RWPE2 (cell line): ENCODE measurements at regions not wholly inside any gene's neighbourhood (a gene's known extent, or its start where the extent isn't known, plus 50 kb on each side); places are given as distances from the start of the nearest gene placed in this dataset.

Source experiments
- ATAC-seq: fragments of 200-7000 bp; cut with Tn5 transposase; 3 replicates; pipeline ENCODE4 v1.9.1; 2021; ENCODE audit warnings: low read depth
- DNase-seq: peaks from one replicate; pipeline ENCODE4 v3.0.0-alpha.2; 2020; ENCODE audit warnings: low spot score
- H3K27ac ChIP-seq: fragments of 450-650 bp; 2 replicates; pipeline ENCODE4 v1.5.1; 2017; ENCODE audit warnings: mild to moderate bottlenecking; ENCODE audit not compliant: poor library complexity, severe bottlenecking
- H3K27me3 ChIP-seq: fragments of 250-450 bp; sonication (Bioruptor Pico); 2 replicates; pipeline ENCODE4 v1.5.1; 2021; ENCODE audit warnings: mild to moderate bottlenecking, moderate library complexity; ENCODE audit not compliant: insufficient read depth, poor library complexity, severe bottlenecking
- H3K36me3 ChIP-seq: fragments of 250-450 bp; sonication (Bioruptor Pico); 2 replicates; pipeline ENCODE4 v1.5.1; 2020; ENCODE audit warnings: low read depth, mild to moderate bottlenecking, moderate library complexity
- H3K4me1 ChIP-seq: fragments of 250-450 bp; sonication (Bioruptor Pico); 2 replicates; pipeline ENCODE4 v1.5.1; 2021; ENCODE audit warnings: mild to moderate bottlenecking, moderate library complexity; ENCODE audit not compliant: insufficient read depth, poor library complexity, severe bottlenecking
- H3K4me3 ChIP-seq: fragments of 250-450 bp; sonication (Bioruptor Pico); 2 replicates; pipeline ENCODE4 v1.5.1; 2021; ENCODE audit warnings: mild to moderate bottlenecking, moderate library complexity; ENCODE audit not compliant: severe bottlenecking
- H3K9me3 ChIP-seq: fragments of 250-450 bp; sonication (Bioruptor Pico); 2 replicates; pipeline ENCODE4 v1.5.1; 2021; ENCODE audit warnings: mild to moderate bottlenecking, moderate library complexity; ENCODE audit not compliant: severe bottlenecking
- TF ChIP-seq, protein P1 (sequence below): fragments of 450-650 bp; IDR thresholded peaks from one replicate; pipeline ENCODE4 v1.5.1; 2017; ENCODE audit warnings: mild to moderate bottlenecking, moderate library complexity; ENCODE audit not compliant: poor library complexity, severe bottlenecking

DNA sequence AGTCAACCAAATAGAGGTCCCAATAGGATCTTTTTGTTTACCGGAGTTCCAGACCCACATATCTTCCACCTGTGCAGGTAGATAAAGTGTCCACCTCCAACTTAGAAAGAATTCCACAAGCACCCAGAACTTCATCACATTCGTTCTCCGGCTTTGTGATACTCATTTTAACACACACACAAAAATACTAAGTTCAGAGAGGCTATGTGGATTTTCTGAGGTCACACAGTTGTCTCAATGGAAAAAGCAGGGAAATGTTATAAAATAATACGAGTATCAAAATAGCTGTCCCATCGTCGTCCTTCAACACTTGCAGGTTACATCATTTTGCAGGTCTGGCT is 137.5 kb downstream of the TMCO5A start:
- Histone ChIP-seq H3K4me1 (peaks cover 39% of the 10 kb centered on the region), H3K27me3 (no peaks in the 10 kb centered on the region), H3K9me3 (no peaks in the 10 kb centered on the region), H3K4me3 (no peak overlapping the region), H3K36me3 (no peaks in the 10 kb centered on the region), H3K27ac (peak overlapping the region; percentile 75)
- no peak for DNase-seq
- TF ChIP-seq, protein P1, sequence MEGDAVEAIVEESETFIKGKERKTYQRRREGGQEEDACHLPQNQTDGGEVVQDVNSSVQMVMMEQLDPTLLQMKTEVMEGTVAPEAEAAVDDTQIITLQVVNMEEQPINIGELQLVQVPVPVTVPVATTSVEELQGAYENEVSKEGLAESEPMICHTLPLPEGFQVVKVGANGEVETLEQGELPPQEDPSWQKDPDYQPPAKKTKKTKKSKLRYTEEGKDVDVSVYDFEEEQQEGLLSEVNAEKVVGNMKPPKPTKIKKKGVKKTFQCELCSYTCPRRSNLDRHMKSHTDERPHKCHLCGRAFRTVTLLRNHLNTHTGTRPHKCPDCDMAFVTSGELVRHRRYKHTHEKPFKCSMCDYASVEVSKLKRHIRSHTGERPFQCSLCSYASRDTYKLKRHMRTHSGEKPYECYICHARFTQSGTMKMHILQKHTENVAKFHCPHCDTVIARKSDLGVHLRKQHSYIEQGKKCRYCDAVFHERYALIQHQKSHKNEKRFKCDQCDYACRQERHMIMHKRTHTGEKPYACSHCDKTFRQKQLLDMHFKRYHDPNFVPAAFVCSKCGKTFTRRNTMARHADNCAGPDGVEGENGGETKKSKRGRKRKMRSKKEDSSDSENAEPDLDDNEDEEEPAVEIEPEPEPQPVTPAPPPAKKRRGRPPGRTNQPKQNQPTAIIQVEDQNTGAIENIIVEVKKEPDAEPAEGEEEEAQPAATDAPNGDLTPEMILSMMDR: no peak
- ATAC-seq: no peak

DNA sequence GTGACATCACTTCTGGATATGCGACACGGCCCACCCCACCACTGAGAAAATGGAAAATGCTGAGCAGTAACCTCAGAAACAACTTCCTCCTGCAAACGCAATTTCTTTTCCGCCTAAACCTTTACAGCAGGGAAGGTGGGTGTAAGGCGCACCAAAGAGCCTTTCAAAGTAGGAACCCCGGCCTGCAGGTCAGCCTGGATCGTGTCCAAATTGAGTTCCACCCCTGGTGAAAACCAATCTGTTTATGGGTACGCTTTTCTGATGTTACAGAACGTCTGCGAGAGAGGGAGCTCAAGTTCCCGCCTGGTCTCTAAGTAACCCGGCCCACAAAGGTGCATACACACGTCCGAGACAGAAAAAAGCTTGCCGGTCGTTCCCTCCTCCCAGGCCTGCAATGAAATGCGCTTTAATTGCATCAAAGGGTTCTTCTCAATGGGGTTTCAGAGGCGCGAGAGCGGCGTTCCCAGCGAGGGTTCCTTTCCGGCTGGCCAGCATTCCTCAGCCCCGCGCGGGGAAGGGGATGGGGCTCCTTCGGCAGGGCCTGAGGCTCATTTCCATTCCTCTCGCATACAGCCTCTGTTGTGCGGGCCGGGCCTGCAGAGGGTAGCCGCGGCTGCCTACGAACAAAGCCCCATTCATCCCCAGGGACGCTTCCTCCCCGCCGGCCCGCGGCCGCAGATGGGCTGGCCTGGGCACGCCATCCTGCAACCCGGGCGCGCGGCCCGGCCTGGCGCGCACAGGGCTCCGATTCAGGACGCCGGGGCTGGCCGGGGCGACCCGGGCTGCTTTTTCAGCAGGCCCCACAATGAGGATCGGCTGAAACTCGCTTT is 138.1 kb downstream of the TMCO5A start:
- DNase-seq: peak; percentile 83
- ATAC-seq: peak; percentile 75
- TF ChIP-seq, protein P1: peak; percentile 71
- peaks cover 39% of the 10 kb centered on the region for H3K4me1 ChIP-seq
- no peaks in the 10 kb centered on the region for H3K27me3 ChIP-seq
- H3K9me3 ChIP-seq: no peaks in the 10 kb centered on the region
- no peaks in the 10 kb centered on the region for H3K36me3 ChIP-seq
- H3K27ac ChIP-seq: peak overlapping the region; percentile 75
- peak overlapping the region; percentile 27 for H3K4me3 ChIP-seq

DNA sequence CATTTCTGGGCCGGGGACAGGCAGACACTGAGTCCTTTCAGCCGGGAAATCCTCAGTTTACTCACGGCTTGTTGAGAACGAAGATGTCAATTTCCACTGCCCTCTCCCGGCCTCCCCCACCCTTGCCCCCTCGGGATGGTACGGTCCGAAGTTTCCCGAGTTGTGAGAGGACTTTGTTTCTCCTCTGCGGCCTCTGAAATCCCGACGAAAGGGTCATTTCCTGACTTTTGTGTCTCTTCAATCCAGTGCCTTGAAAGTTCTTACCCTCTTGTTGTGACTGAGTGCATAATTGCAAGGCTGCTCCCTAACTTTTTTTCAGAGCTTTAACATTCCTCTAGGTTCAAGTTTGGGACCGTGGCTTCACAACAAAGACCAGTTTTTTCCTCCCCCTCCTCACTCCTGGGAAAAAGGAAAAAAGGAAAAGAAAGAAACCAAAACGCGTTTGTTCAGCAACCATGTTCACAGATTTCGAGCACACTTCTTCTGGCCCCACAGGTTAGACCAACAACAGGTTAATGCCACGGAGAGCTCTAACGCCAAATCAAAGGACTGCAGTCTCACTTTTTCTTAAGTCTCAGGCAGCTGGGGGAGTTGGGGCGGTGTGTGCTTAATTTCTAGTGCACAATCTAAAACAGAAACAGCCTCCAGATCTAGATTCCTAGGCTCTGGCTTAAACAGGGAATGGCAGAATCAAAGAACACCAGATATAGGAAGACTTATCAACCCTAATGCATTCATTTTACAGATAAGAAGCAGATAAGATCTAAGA is 138.9 kb downstream of the TMCO5A start:
- peak overlapping the region; percentile 75 for H3K27ac ChIP-seq
- H3K4me1 ChIP-seq: peaks cover 39% of the 10 kb centered on the region
- peak overlapping the region; percentile 27 for H3K4me3 ChIP-seq
- H3K27me3 ChIP-seq: no peaks in the 10 kb centered on the region
- no peaks in the 10 kb centered on the region for H3K36me3 ChIP-seq
- no peaks in the 10 kb centered on the region for H3K9me3 ChIP-seq
- TF ChIP-seq, protein P1: no peak
- ATAC-seq: no peak; the same call in 2 of the 3 replicates
- no peak for DNase-seq

DNA sequence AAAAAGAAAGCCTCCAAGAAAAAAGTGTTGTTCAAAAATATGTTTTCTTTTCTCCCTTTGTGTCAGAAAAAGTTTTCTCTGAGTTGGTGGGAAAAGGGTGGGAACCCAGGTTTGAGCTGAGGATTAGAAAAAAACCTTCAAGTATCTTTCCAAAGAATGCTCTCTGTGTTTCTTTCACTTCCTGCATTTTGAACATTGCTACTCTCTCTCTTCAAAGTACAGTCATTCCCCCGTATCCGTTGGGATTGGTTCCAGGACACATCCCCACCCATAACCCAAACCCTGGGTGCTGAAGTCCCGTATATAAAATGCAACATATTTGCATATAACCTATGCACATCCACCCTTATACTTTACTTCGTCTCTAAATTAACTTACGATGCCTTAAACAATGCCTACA is 139.6 kb downstream of the TMCO5A start:
- Histone ChIP-seq H3K9me3 (no peaks in the 10 kb centered on the region), H3K36me3 (no peaks in the 10 kb centered on the region), H3K4me3 (no peak overlapping the region), H3K4me1 (peaks cover 36% of the 10 kb centered on the region), H3K27me3 (no peaks in the 10 kb centered on the region), H3K27ac (peak overlapping the region; percentile 75)
- ATAC-seq: no peak
- TF ChIP-seq, protein P1: no peak
- DNase-seq: no peak

DNA sequence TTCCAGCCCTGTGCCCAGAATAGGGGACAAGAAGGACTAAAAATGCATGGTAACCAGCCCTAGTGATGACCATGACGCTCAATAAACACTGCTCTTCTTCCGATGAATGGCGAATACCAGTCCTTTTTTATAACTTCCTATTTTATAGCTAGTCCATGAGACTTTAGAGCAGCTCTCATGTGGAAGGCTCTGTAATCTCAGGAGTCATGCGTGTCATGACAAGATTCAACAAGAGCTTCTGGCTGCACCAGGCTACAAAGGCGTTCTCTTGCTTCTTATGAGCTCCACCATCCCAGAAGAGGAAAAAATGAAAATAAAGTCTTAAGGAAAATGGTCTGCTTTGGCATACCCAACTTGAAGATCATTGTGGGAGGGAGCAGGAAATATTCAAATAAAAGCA is 141.0 kb downstream of the TMCO5A start:
- H3K27me3 ChIP-seq: no peaks in the 10 kb centered on the region
- H3K27ac ChIP-seq: no peak overlapping the region
- TF ChIP-seq, protein P1: no peak
- H3K36me3 ChIP-seq: no peaks in the 10 kb centered on the region
- no peaks in the 10 kb centered on the region for H3K9me3 ChIP-seq
- no peak for DNase-seq
- peaks cover 24% of the 10 kb centered on the region for H3K4me1 ChIP-seq
- no peak for ATAC-seq
- no peak overlapping the region for H3K4me3 ChIP-seq
